Mesendoderm (in vitro differentiated cells): ENCODE measurements at regions not wholly inside any gene's neighbourhood (a gene's known extent, or its start where the extent isn't known, plus 50 kb on each side); places are given as distances from the start of the nearest gene placed in this dataset.

Experiments
- DNase-seq: peaks from one replicate; pipeline ENCODE4 v3.0.0; 2013
- H2AK5ac ChIP-seq: 2 replicates; pipeline ENCODE4 v1.6.1; 2013; ENCODE audit warnings: low read length, inconsistent platforms
- H2BK120ac ChIP-seq: 2 replicates; pipeline ENCODE4 v1.6.1; 2013; ENCODE audit warnings: low read depth, mild to moderate bottlenecking, low read length, moderate library complexity, mixed read lengths
- H2BK15ac ChIP-seq: replicated peaks from 2 replicates; pipeline ENCODE4 v1.6.1; 2013; ENCODE audit warnings: low read depth, mild to moderate bottlenecking, moderate library complexity
- H2BK5ac ChIP-seq: 2 replicates; pipeline ENCODE4 v1.6.1; 2013; ENCODE audit warnings: low read length, inconsistent platforms
- H3K18ac ChIP-seq: 2 replicates; pipeline ENCODE4 v1.6.1; 2013; ENCODE audit warnings: mild to moderate bottlenecking, low read length, mixed read lengths
- H3K23ac ChIP-seq: one replicate; pipeline ENCODE4 v1.6.1; 2013; ENCODE audit warnings: low read length
- H3K27ac ChIP-seq: 2 replicates; pipeline ENCODE4 v1.5.1; 2013; ENCODE audit warnings: low read depth, mild to moderate bottlenecking, inconsistent platforms, low read length, moderate library complexity
- H3K27me3 ChIP-seq: 2 replicates; pipeline ENCODE4 v1.6.1; 2013; ENCODE audit warnings: low read length, control low read depth, mild to moderate bottlenecking, inconsistent platforms; ENCODE audit not compliant: insufficient read depth, poor library complexity
- H3K36me3 ChIP-seq: 2 replicates; pipeline ENCODE4 v1.6.1; 2013; ENCODE audit warnings: low read length, inconsistent platforms; ENCODE audit not compliant: control insufficient read depth, insufficient read depth
- H3K4ac ChIP-seq: one replicate; pipeline ENCODE4 v1.6.1; 2013; ENCODE audit warnings: low read depth, mild to moderate bottlenecking, low read length, moderate library complexity
- H3K4me1 ChIP-seq: 2 replicates; pipeline ENCODE4 v1.6.1; 2013; ENCODE audit warnings: low read depth, low read length, inconsistent platforms; ENCODE audit not compliant: control insufficient read depth
- H3K4me2 ChIP-seq: 2 replicates; pipeline ENCODE4 v1.6.1; 2013; ENCODE audit warnings: low read length
- H3K4me3 ChIP-seq: 2 replicates; pipeline ENCODE4 v1.5.1; 2013; ENCODE audit warnings: mild to moderate bottlenecking, low read length
- H3K56ac ChIP-seq: one replicate; pipeline ENCODE4 v1.6.1; 2013; ENCODE audit warnings: low read length
- H3K79me1 ChIP-seq: 2 replicates; pipeline ENCODE4 v1.6.1; 2013; ENCODE audit warnings: low read length, inconsistent platforms
- H3K79me2 ChIP-seq: 2 replicates; pipeline ENCODE4 v1.6.1; 2013; ENCODE audit warnings: mild to moderate bottlenecking, low read length; ENCODE audit not compliant: control insufficient read depth, insufficient read depth
- H3K9ac ChIP-seq: 2 replicates; pipeline ENCODE4 v1.6.1; 2013; ENCODE audit warnings: low read length, inconsistent platforms
- H4K5ac ChIP-seq: one replicate; pipeline ENCODE4 v1.6.1; 2013; ENCODE audit warnings: low read length
- H4K8ac ChIP-seq: one replicate; pipeline ENCODE4 v1.6.1; 2013; ENCODE audit warnings: low read depth, mild to moderate bottlenecking, control low read depth, low read length, moderate library complexity
- WGBS: extraction: QIAGEN DNeasy Blood & Tissue Kit; methylation state at CpG from one replicate; pipeline ENCODE4 v1.1.7; 2013; ENCODE audit warnings: low lambda C conversion rate, missing lambda C conversion rate; ENCODE audit not compliant: insufficient coverage; ENCODE audit errors: extremely low coverage; 5-methylcytosine and 5-hydroxymethylcytosine counted together

GRCh38 chr5:112646139-112646936, 91.3 kb upstream of the APC start:
- Histone ChIP-seq H3K4ac (no peak overlapping the region), H2BK5ac (no peak overlapping the region), H3K4me3 (no peak overlapping the region), H3K36me3 (no peaks in the 10 kb centered on the region), H3K4me1 (no peaks in the 10 kb centered on the region), H4K8ac (no peak overlapping the region), H3K27me3 (no peaks in the 10 kb centered on the region), H3K4me2 (no peak overlapping the region), H2AK5ac (no peak overlapping the region), H3K79me1 (no peaks in the 10 kb centered on the region), H3K9ac (no peak overlapping the region), H2BK120ac (no peak overlapping the region), H2BK15ac (no peak overlapping the region), H3K23ac (no peak overlapping the region), H3K27ac (no peak overlapping the region), H3K18ac (no peak overlapping the region), H3K79me2 (no peaks in the 10 kb centered on the region), H4K5ac (no peak overlapping the region), H3K56ac (no peak overlapping the region)
- no peak for DNase-seq
- no CpG with 5 or more reads among the region's 4 CpGs for WGBS

DNA sequence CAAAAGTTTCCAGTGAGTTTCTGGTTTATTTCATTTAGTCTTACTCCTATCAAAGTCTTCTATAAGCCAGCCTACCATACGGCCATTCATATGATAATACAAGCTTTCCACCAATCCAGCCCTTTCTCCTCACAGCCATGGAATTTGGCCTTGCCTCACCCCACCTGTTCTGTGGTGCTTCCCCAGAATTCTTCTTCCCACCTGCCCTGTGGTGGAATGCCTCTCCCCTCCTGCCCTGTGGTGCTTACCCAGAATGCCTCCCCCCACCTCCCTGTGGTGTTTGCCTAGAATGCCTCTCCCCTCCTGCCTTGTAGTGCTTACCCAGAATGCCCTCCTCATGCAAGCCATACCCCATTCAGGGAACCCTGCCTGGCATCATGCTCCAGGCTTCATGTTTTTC, 90.3 kb upstream of the APC start:
- no peaks in the 10 kb centered on the region for H3K79me1 ChIP-seq
- no peak overlapping the region for H3K4ac ChIP-seq
- no peaks in the 10 kb centered on the region for H3K79me2 ChIP-seq
- no peak overlapping the region for H3K18ac ChIP-seq
- H3K4me3 ChIP-seq: no peak overlapping the region
- H2BK120ac ChIP-seq: no peak overlapping the region
- H2BK15ac ChIP-seq: no peak overlapping the region
- no peak overlapping the region for H3K56ac ChIP-seq
- no peak overlapping the region for H3K9ac ChIP-seq
- H2AK5ac ChIP-seq: no peak overlapping the region
- H3K23ac ChIP-seq: no peak overlapping the region
- H3K27me3 ChIP-seq: no peaks in the 10 kb centered on the region
- no peak overlapping the region for H2BK5ac ChIP-seq
- no peaks in the 10 kb centered on the region for H3K4me1 ChIP-seq
- H3K4me2 ChIP-seq: no peak overlapping the region
- peak; percentile 75 for DNase-seq
- no peak overlapping the region for H3K27ac ChIP-seq
- no peak overlapping the region for H4K8ac ChIP-seq
- no peak overlapping the region for H4K5ac ChIP-seq
- WGBS: no CpG with 5 or more reads among the region's 1 CpG
- H3K36me3 ChIP-seq: no peaks in the 10 kb centered on the region

- Histone ChIP-seq H2BK5ac (no peak overlapping the region), H3K27ac (no peak overlapping the region), H4K8ac (no peak overlapping the region), H3K9ac (no peak overlapping the region), H3K36me3 (no peaks in the 10 kb centered on the region), H3K4ac (no peak overlapping the region), H3K23ac (no peak overlapping the region), H4K5ac (no peak overlapping the region), H3K4me1 (no peaks in the 10 kb centered on the region), H3K18ac (no peak overlapping the region), H3K4me2 (no peak overlapping the region), H3K27me3 (no peaks in the 10 kb centered on the region), H2BK120ac (no peak overlapping the region), H3K56ac (no peak overlapping the region), H2BK15ac (no peak overlapping the region), H3K79me2 (no peaks in the 10 kb centered on the region), H3K4me3 (no peak overlapping the region), H2AK5ac (no peak overlapping the region), H3K79me1 (no peaks in the 10 kb centered on the region)
- WGBS: no CpG with 5 or more reads among the region's 1 CpG
- DNase-seq: no peak
Measured at GRCh38 chr5:112648264-112648663, 89.4 kb upstream of the APC start.

GRCh38 chr5:112649882-112650281, 87.8 kb upstream of the APC start:
- no peak overlapping the region for H4K8ac ChIP-seq
- no peaks in the 10 kb centered on the region for H3K4me1 ChIP-seq
- H3K23ac ChIP-seq: no peak overlapping the region
- no peaks in the 10 kb centered on the region for H3K79me1 ChIP-seq
- no CpG with 5 or more reads among the region's 6 CpGs for WGBS
- H3K79me2 ChIP-seq: no peaks in the 10 kb centered on the region
- no peak overlapping the region for H3K27ac ChIP-seq
- no peak overlapping the region for H3K4me3 ChIP-seq
- no peak overlapping the region for H2BK15ac ChIP-seq
- no peak for DNase-seq
- no peak overlapping the region for H2AK5ac ChIP-seq
- no peaks in the 10 kb centered on the region for H3K27me3 ChIP-seq
- H3K4me2 ChIP-seq: no peak overlapping the region
- H3K9ac ChIP-seq: no peak overlapping the region
- H4K5ac ChIP-seq: no peak overlapping the region
- no peak overlapping the region for H2BK5ac ChIP-seq
- no peak overlapping the region for H3K56ac ChIP-seq
- H2BK120ac ChIP-seq: no peak overlapping the region
- no peak overlapping the region for H3K18ac ChIP-seq
- H3K4ac ChIP-seq: no peak overlapping the region
- no peaks in the 10 kb centered on the region for H3K36me3 ChIP-seq

DNA sequence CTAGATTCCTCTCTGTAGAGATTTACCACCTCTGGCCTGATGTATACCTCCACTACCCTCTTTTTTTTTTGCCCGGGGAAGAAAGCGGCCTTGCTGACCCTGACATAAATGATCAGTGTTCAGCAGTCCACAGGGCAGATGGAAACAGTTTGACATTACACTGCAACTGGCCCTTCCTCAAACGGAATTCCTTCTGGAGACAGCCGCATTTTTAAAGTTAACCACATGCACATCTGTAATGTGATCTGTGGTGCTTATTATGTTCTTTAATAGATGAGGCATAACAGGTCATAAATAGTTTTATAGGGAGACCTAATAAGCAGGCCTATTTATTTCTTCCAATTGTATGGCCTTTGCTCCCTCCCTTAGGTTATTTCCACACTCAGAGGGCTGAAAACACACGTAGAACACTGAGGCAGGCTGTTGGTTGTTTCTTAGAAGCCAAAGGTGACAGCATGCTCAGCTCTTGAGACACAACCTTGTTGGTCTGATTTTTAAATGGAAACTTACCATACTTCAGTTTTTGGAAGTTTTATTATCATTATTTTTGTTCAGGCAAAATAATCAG, 84.0 kb upstream of the APC start:
- H3K4ac ChIP-seq: no peak overlapping the region
- no peak overlapping the region for H3K4me2 ChIP-seq
- no peak overlapping the region for H2BK15ac ChIP-seq
- no peak overlapping the region for H2AK5ac ChIP-seq
- H3K23ac ChIP-seq: no peak overlapping the region
- no peak overlapping the region for H3K9ac ChIP-seq
- H3K27ac ChIP-seq: no peak overlapping the region
- no peaks in the 10 kb centered on the region for H3K79me1 ChIP-seq
- no peaks in the 10 kb centered on the region for H3K4me1 ChIP-seq
- no peak overlapping the region for H3K4me3 ChIP-seq
- no peak overlapping the region for H2BK120ac ChIP-seq
- no peak overlapping the region for H3K18ac ChIP-seq
- H3K36me3 ChIP-seq: no peaks in the 10 kb centered on the region
- no peaks in the 10 kb centered on the region for H3K27me3 ChIP-seq
- H3K56ac ChIP-seq: no peak overlapping the region
- H4K8ac ChIP-seq: no peak overlapping the region
- no peak overlapping the region for H2BK5ac ChIP-seq
- no peak overlapping the region for H4K5ac ChIP-seq
- no peaks in the 10 kb centered on the region for H3K79me2 ChIP-seq
- no peak for DNase-seq
- WGBS: no CpG with 5 or more reads among the region's 5 CpGs

- no peak overlapping the region for H3K23ac ChIP-seq
- H2BK120ac ChIP-seq: no peak overlapping the region
- no peaks in the 10 kb centered on the region for H3K36me3 ChIP-seq
- no peak overlapping the region for H3K4me2 ChIP-seq
- no peak overlapping the region for H3K4ac ChIP-seq
- no peak overlapping the region for H4K8ac ChIP-seq
- H2AK5ac ChIP-seq: no peak overlapping the region
- no peak overlapping the region for H4K5ac ChIP-seq
- no CpG with 5 or more reads among the region's 6 CpGs for WGBS
- no peak for DNase-seq
- H3K4me1 ChIP-seq: no peaks in the 10 kb centered on the region
- no peak overlapping the region for H3K27ac ChIP-seq
- no peak overlapping the region for H2BK5ac ChIP-seq
- H3K18ac ChIP-seq: no peak overlapping the region
- H3K9ac ChIP-seq: no peak overlapping the region
- no peak overlapping the region for H3K56ac ChIP-seq
- H3K4me3 ChIP-seq: no peak overlapping the region
- no peaks in the 10 kb centered on the region for H3K27me3 ChIP-seq
- H2BK15ac ChIP-seq: no peak overlapping the region
- no peaks in the 10 kb centered on the region for H3K79me1 ChIP-seq
- H3K79me2 ChIP-seq: no peaks in the 10 kb centered on the region
Measured at GRCh38 chr5:112655513-112655912, 82.2 kb upstream of the APC start.
